CD4-positive, alpha-beta T cell treated with Interleukin-10 for 1 hour (primary cell): ENCODE measurements at regions not wholly inside any gene's neighbourhood (a gene's known extent, or its start where the extent isn't known, plus 50 kb on each side); places are given as distances from the start of the nearest gene placed in this dataset.

Experiments
- DNase-seq: peaks from one replicate; pipeline ENCODE4 v3.0.0-alpha.2; 2020

- no peak for DNase-seq
Observed at GRCh38 chr2:192267484-192267883, 72.8 kb upstream of the TMEFF2 start.

- no peak for DNase-seq
Observed at GRCh38 chr2:192265751-192266150, 71.0 kb upstream of the TMEFF2 start.

- DNase-seq = no peak
Observed at GRCh38 chr2:192254444-192254843, 59.7 kb upstream of the TMEFF2 start.

- no peak for DNase-seq
Observed at GRCh38 chr2:192253692-192254091, 59.0 kb upstream of the TMEFF2 start.

GRCh38 chr2:192250961-192251360, 56.2 kb upstream of the TMEFF2 start:
- DNase-seq = no peak

GRCh38 chr2:192247456-192247855, 52.7 kb upstream of the TMEFF2 start:
- DNase-seq = no peak

- no peak for DNase-seq
Observed at GRCh38 chr2:192246297-192246696, 51.6 kb upstream of the TMEFF2 start.

GRCh38 chr2:192245329-192245728, 50.6 kb upstream of the TMEFF2 start:
- DNase-seq = no peak
